Mesothelial cell of epicardium (in vitro differentiated cells): ENCODE measurements at regions not wholly inside any gene's neighbourhood (a gene's known extent, or its start where the extent isn't known, plus 50 kb on each side); places are given as distances from the start of the nearest gene placed in this dataset.
"Not testable (repeated sequence)": the region's sequence is repeated elsewhere in the genome, so short reads cannot be mapped to it uniquely, and the experiment has no call there.

Source experiments
- DNase-seq, 2 experiments: peaks; one replicate each; pipeline ENCODE4 v3.0.0; 2021; ENCODE audit warnings: low spot score in 2 of 2; ENCODE audit not compliant: unreplicated experiment in 2 of 2
- H3K27ac Mint-ChIP-seq: 2 replicates; pipeline ENCODE4 v1.8.0; 2021; ENCODE audit warnings: mixed read lengths
- H3K27me3 Mint-ChIP-seq: 2 replicates; pipeline ENCODE4 v1.8.0; 2021; ENCODE audit warnings: low read depth, mixed read lengths
- H3K36me3 Mint-ChIP-seq: 2 replicates; pipeline ENCODE4 v1.8.0; 2021; ENCODE audit warnings: mixed read lengths
- H3K4me1 Mint-ChIP-seq: 2 replicates; pipeline ENCODE4 v1.8.0; 2021; ENCODE audit warnings: mixed read lengths
- H3K4me3 Mint-ChIP-seq: 2 replicates; pipeline ENCODE4 v1.8.0; 2021; ENCODE audit warnings: mild to moderate bottlenecking, moderate library complexity, mixed read lengths
- H3K9me3 Mint-ChIP-seq: 2 replicates; pipeline ENCODE4 v1.8.0; 2021; ENCODE audit warnings: mixed read lengths
- TF ChIP-seq, protein P1 (sequence below): fragments of 200-600 bp; sonication (generic); IDR thresholded peaks from one replicate; pipeline ENCODE4 v1.5.0; 2021; ENCODE audit warnings: antibody characterized with exemption; ENCODE audit not compliant: unreplicated experiment

GRCh38 chr5:68115584-68115983 is 100.0 kb upstream of the PIK3R1 start:
- Mint-ChIP-seq H3K9me3 (peaks cover 3% of the 10 kb centered on the region), H3K27me3 (no peaks in the 10 kb centered on the region), H3K27ac (no peak overlapping the region), H3K36me3 (no peaks in the 10 kb centered on the region), H3K4me1 (peaks cover 2% of the 10 kb centered on the region), H3K4me3 (no peak overlapping the region)
- TF ChIP-seq, protein P1, sequence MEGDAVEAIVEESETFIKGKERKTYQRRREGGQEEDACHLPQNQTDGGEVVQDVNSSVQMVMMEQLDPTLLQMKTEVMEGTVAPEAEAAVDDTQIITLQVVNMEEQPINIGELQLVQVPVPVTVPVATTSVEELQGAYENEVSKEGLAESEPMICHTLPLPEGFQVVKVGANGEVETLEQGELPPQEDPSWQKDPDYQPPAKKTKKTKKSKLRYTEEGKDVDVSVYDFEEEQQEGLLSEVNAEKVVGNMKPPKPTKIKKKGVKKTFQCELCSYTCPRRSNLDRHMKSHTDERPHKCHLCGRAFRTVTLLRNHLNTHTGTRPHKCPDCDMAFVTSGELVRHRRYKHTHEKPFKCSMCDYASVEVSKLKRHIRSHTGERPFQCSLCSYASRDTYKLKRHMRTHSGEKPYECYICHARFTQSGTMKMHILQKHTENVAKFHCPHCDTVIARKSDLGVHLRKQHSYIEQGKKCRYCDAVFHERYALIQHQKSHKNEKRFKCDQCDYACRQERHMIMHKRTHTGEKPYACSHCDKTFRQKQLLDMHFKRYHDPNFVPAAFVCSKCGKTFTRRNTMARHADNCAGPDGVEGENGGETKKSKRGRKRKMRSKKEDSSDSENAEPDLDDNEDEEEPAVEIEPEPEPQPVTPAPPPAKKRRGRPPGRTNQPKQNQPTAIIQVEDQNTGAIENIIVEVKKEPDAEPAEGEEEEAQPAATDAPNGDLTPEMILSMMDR, result no peak
- no peak for DNase-seq

- Mint-ChIP-seq H3K9me3 (peaks cover 3% of the 10 kb centered on the region), H3K27ac (no peak overlapping the region), H3K4me3 (no peak overlapping the region), H3K27me3 (no peaks in the 10 kb centered on the region), H3K36me3 (no peaks in the 10 kb centered on the region), H3K4me1 (peaks cover 2% of the 10 kb centered on the region)
- DNase-seq, result no peak
- TF ChIP-seq, protein P1, result no peak
Observed at GRCh38 chr5:68114378-68115040, 101.0 kb upstream of the PIK3R1 start.

DNA sequence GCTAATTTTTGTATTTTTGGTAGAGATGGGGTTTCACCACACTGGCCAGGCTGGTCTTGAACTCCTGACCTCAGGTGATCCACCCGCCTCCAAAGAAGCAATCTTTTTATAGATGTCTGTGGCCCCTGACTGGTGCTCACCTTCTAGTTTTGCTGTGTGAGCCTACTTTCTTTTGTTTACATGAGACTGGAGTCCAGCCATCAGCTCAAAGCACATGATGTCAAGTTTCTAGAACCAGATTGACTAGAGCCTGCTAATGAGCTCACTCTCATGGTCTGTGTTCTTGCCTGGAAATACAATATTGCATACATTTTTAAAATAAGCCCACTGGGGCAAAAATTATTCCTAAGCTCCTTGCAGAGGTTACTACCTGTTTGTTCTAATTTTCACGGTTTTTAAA is 102.9 kb upstream of the PIK3R1 start:
- H3K27ac Mint-ChIP-seq, result no peak overlapping the region
- H3K4me3 Mint-ChIP-seq, result no peak overlapping the region

GRCh38 chr5:68110894-68111293 is 104.7 kb upstream of the PIK3R1 start:
- Mint-ChIP-seq H3K27me3 (no peaks in the 10 kb centered on the region), H3K36me3 (peaks cover 3% of the 10 kb centered on the region), H3K4me3 (no peak overlapping the region), H3K4me1 (peaks cover 2% of the 10 kb centered on the region), H3K9me3 (peaks cover 11% of the 10 kb centered on the region), H3K27ac (no peak overlapping the region)
- no peak for DNase-seq
- TF ChIP-seq, protein P1, result no peak

More for the DNA sequence above, 102.9 kb upstream of the PIK3R1 start:
- no peak for DNase-seq
- H3K9me3 Mint-ChIP-seq, result peaks cover 6% of the 10 kb centered on the region
- no peaks in the 10 kb centered on the region for H3K27me3 Mint-ChIP-seq
- H3K4me1 Mint-ChIP-seq, result peaks cover 2% of the 10 kb centered on the region
- TF ChIP-seq, protein P1, result no peak
- no peaks in the 10 kb centered on the region for H3K36me3 Mint-ChIP-seq

DNA sequence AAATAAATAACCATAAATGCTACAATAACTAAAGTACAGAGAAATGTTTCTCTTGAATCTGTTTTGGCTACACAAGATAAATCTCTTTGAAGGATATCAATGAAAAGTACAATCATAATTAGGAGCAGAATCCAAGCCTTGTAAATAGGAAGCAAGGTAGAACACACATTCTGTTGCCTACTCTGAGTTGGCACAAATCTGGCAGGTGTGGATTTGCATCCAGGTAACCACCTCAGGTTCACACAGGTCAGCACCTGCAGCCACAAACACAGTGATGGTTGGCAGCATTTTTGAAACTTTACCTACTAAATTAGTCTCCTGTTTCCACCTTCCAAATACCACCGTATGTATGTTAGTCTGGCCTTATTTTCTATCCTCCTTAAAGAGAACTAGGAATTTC is 105.3 kb upstream of the PIK3R1 start:
- TF ChIP-seq, protein P1, result no peak
- DNase-seq, result no peak
- no peak overlapping the region for H3K4me3 Mint-ChIP-seq
- H3K27me3 Mint-ChIP-seq, result no peaks in the 10 kb centered on the region
- peaks cover 11% of the 10 kb centered on the region for H3K9me3 Mint-ChIP-seq
- peaks cover 3% of the 10 kb centered on the region for H3K36me3 Mint-ChIP-seq
- peaks cover 2% of the 10 kb centered on the region for H3K4me1 Mint-ChIP-seq
- H3K27ac Mint-ChIP-seq, result no peak overlapping the region

DNA sequence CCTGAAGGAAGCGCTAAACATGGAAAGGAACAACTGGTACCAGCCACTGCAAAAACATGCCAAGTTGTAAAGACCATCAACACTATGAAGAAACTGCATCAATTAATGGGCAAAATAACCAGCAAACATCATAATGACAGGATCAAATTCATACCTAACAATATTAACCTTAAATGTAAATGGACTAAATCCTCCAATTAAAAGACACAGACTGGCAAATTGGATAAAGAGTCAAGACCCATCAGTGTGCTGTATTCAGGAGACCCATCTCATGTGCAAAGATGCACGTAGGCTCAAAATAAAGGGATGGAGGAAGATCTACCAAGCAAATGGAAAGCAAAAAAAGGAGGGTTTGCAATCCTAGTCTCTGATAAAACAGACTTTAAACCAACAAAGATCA is 111.3 kb upstream of the PIK3R1 start:
- not testable (repeated sequence) for H3K27ac Mint-ChIP-seq, H3K27me3 Mint-ChIP-seq, H3K4me3 Mint-ChIP-seq, DNase-seq, H3K36me3 Mint-ChIP-seq, H3K4me1 Mint-ChIP-seq
- H3K9me3 Mint-ChIP-seq, result peaks cover 23% of the 10 kb centered on the region

DNA sequence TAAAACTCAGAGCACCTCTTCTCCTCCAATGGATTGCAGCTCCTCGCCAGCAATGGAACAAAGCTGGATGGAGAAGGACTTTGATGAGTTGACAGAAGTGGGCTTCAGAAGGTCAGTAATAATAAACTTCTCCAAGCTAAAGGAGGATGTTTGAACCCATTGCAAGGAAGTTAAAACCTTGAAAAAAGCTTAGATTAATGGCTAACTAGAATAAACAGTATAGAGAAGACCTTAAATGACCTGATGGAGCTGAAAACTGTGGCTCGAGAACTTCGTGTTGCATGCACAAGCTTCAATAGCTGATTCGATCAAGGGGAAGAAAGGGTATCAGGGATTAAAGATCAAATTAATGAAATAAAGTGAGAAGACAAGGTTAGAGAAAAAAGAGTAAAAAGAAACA is 112.3 kb upstream of the PIK3R1 start:
- not testable (repeated sequence) for DNase-seq, H3K4me3 Mint-ChIP-seq, H3K27me3 Mint-ChIP-seq, H3K4me1 Mint-ChIP-seq, H3K27ac Mint-ChIP-seq, H3K36me3 Mint-ChIP-seq
- peaks cover 26% of the 10 kb centered on the region for H3K9me3 Mint-ChIP-seq
